Panc1 (cell line): ENCODE measurements at regions not wholly inside any gene's neighbourhood (a gene's known extent, or its start where the extent isn't known, plus 50 kb on each side); places are given as distances from the start of the nearest gene placed in this dataset.

Experiments used
- ATAC-seq: fragments of 200-7000 bp; cut with Tn5 transposase; 2 replicates; pipeline ENCODE4 v1.9.1; 2020; ENCODE audit warnings: mild to moderate bottlenecking, moderate library complexity
- BruUV-seq: library from RNA; stranded (reverse); fragments of 400-500 nt; replicated peaks from 2 replicates; lab custom pipeline; 2021; lab: Mats Ljungman, UMichigan
- CTCF ChIA-PET: fragments of 300-600 bp; sonication (Branson Sonifier 250); formaldehyde crosslinking; loops from one replicate; lab custom pipeline; 2022; ENCODE audit warnings: antibody characterized with exemption; lab: Charles Lee
- POLR2A ChIA-PET: fragments of 300-600 bp; sonication (Branson Sonifier 250); formaldehyde crosslinking; loops from one replicate; lab custom pipeline; 2022; ENCODE audit warnings: antibody characterized with exemption; lab: Charles Lee
- DNase-seq: peaks from one replicate; pipeline ENCODE4 v3.0.0-alpha.2; 2010; ENCODE audit warnings: low read depth, low spot score
- H3K27ac ChIP-seq: 2 replicates; pipeline ENCODE4 v1.5.1; 2011; ENCODE audit warnings: mild to moderate bottlenecking, low read length, inconsistent platforms
- H3K27me3 ChIP-seq: fragments of 200-500 bp; sonication (Bioruptor generic); 2 replicates; pipeline ENCODE4 v1.6.0; 2014; ENCODE audit warnings: low read length, inconsistent platforms; ENCODE audit not compliant: control insufficient read depth, insufficient read depth
- H3K36me3 ChIP-seq: fragments of 200-500 bp; sonication (Bioruptor generic); 2 replicates; pipeline ENCODE4 v1.5.1; 2014; ENCODE audit warnings: inconsistent platforms, mild to moderate bottlenecking, low read length, moderate library complexity; ENCODE audit not compliant: control insufficient read depth, insufficient read depth
- H3K4me1 ChIP-seq: 2 replicates; pipeline ENCODE4 v1.5.1; 2011; ENCODE audit warnings: inconsistent platforms, mild to moderate bottlenecking, low read length, moderate library complexity; ENCODE audit not compliant: control insufficient read depth, insufficient read depth
- H3K4me3 ChIP-seq, 2 experiments: 2 replicates each; pipeline ENCODE4 v1.5.1; 2011 to 2012; ENCODE audit warnings: low read depth in 2 of 2, low read length in 2 of 2, mild to moderate bottlenecking in 2 of 2, inconsistent platforms in 1 of 2, moderate library complexity in 1 of 2
- H3K9me3 ChIP-seq: fragments of 200-500 bp; sonication (Bioruptor generic); 2 replicates; pipeline ENCODE4 v1.5.1; 2014; ENCODE audit warnings: low read depth, mild to moderate bottlenecking, inconsistent platforms, low read length, moderate library complexity; ENCODE audit not compliant: control insufficient read depth, insufficient read depth
- CTCF ChIP-seq: fragments of 450-650 bp; IDR thresholded peaks from 2 replicates; pipeline ENCODE4 v1.5.1; 2017; ENCODE audit warnings: mild to moderate bottlenecking
- POLR2AphosphoS5 ChIP-seq: IDR thresholded peaks from 2 replicates; pipeline ENCODE4 v1.6.1; 2012; ENCODE audit warnings: mild to moderate bottlenecking, low read depth, low read length, moderate library complexity
- REST ChIP-seq, 2 experiments: IDR thresholded peaks; 2 replicates each; pipeline ENCODE4 v1.6.1; 2011 to 2012; ENCODE audit warnings: low read depth in 2 of 2, control low read depth in 1 of 2, low read length in 1 of 2, mild to moderate bottlenecking in 1 of 2, moderate library complexity in 1 of 2; ENCODE audit not compliant: insufficient read depth in 1 of 2
- SIN3A ChIP-seq: IDR thresholded peaks from 2 replicates; pipeline ENCODE4 v1.6.1; 2012; ENCODE audit warnings: low read depth, mild to moderate bottlenecking, low read length, moderate library complexity, borderline replicate concordance; ENCODE audit not compliant: insufficient read depth
- TCF7L2 ChIP-seq: IDR thresholded peaks from 2 replicates; pipeline ENCODE4 v1.6.1; 2011; ENCODE audit warnings: mild to moderate bottlenecking, low read depth, low read length, inconsistent platforms
- in situ Hi-C: cut with HindIII; loops from 2 replicates; pipeline ENCODE4 v1.10.0; 2016; ENCODE audit warnings: low sequenced_read_pairs, low pct_unique_long_range_greater_than_20kb
- intact Hi-C: fragments of 100-400 bp; cut with micrococcal nuclease; formaldehyde crosslinking; loops from one replicate; pipeline ENCODE4 v1.10.0; 2022; ENCODE audit not compliant: unreplicated experiment

GRCh38 chr16:87032554-87032953 lies 284.6 kb downstream of the C16orf95 start:
- Histone ChIP-seq H3K36me3 (no peaks in the 10 kb centered on the region), H3K4me3 (no peak overlapping the region), H3K9me3 (no peaks in the 10 kb centered on the region), H3K27me3 (no peaks in the 10 kb centered on the region), H3K27ac (no peak overlapping the region), H3K4me1 (no peaks in the 10 kb centered on the region)
- in situ Hi-C loops (no loop called here), intact Hi-C loops (no loop called here)
- CTCF ChIA-PET, result interaction anchor here (0.6 kb wide), 1 partner anchor 760 kb away, joined by 6 read pairs; no protein-coding TSS in a partner anchor
- TF ChIP-seq POLR2AphosphoS5, result no peak
- no peak for TF ChIP-seq SIN3A
- TF ChIP-seq CTCF, result no peak
- no peak for TF ChIP-seq REST (IDR thresholded peaks at IDR 0.05; ENCODE audit: insufficient read depth in 1 of 2, low read depth in 2 of 2, low read length in 1 of 2)
- no peak for TF ChIP-seq TCF7L2
- no TSS peak for BruUV-seq
- POLR2A ChIA-PET, result no interaction called here
- no peak for DNase-seq
- no peak for ATAC-seq

- H3K4me1 ChIP-seq, result no peaks in the 10 kb centered on the region
- intact Hi-C loops (no loop called here), in situ Hi-C loops (no loop called here)
- no peak for DNase-seq
- H3K27ac ChIP-seq, result no peak overlapping the region
- BruUV-seq, result no TSS peak
- POLR2A ChIA-PET, result no interaction called here
- no peak for ATAC-seq
- no peaks in the 10 kb centered on the region for H3K27me3 ChIP-seq
- no peaks in the 10 kb centered on the region for H3K9me3 ChIP-seq
- TF ChIP-seq POLR2AphosphoS5, result no peak
- no peak for TF ChIP-seq CTCF
- no peak for TF ChIP-seq TCF7L2
- no peak for TF ChIP-seq SIN3A
- TF ChIP-seq REST (IDR thresholded peaks at IDR 0.05; ENCODE audit: insufficient read depth in 1 of 2, low read depth in 2 of 2, low read length in 1 of 2), result no peak
- no peaks in the 10 kb centered on the region for H3K36me3 ChIP-seq
- H3K4me3 ChIP-seq, result no peak overlapping the region
- CTCF ChIA-PET, result no interaction called here
These were observed 284.1 kb downstream of the C16orf95 start for GRCh38 chr16:87033021-87033471.
